ENCODE measurements at regions not wholly inside any gene's neighbourhood (a gene's known extent, or its start where the extent isn't known, plus 50 kb on each side); places are given as distances from the start of the nearest gene placed in this dataset.

- no peak overlapping the region for H3K4me3 ChIP-seq (replicated peaks; ENCODE audit: low read depth, low read length)
- TF ChIP-seq, protein P1, sequence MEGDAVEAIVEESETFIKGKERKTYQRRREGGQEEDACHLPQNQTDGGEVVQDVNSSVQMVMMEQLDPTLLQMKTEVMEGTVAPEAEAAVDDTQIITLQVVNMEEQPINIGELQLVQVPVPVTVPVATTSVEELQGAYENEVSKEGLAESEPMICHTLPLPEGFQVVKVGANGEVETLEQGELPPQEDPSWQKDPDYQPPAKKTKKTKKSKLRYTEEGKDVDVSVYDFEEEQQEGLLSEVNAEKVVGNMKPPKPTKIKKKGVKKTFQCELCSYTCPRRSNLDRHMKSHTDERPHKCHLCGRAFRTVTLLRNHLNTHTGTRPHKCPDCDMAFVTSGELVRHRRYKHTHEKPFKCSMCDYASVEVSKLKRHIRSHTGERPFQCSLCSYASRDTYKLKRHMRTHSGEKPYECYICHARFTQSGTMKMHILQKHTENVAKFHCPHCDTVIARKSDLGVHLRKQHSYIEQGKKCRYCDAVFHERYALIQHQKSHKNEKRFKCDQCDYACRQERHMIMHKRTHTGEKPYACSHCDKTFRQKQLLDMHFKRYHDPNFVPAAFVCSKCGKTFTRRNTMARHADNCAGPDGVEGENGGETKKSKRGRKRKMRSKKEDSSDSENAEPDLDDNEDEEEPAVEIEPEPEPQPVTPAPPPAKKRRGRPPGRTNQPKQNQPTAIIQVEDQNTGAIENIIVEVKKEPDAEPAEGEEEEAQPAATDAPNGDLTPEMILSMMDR (IDR thresholded peaks at IDR 0.05; ENCODE audit: low read length, missing control alignments), result no peak
- no peak for DNase-seq (ENCODE audit: low read depth)
Measured at GRCh38 chr15:29590701-29591100, 231.6 kb downstream of the TJP1 start.

DNA sequence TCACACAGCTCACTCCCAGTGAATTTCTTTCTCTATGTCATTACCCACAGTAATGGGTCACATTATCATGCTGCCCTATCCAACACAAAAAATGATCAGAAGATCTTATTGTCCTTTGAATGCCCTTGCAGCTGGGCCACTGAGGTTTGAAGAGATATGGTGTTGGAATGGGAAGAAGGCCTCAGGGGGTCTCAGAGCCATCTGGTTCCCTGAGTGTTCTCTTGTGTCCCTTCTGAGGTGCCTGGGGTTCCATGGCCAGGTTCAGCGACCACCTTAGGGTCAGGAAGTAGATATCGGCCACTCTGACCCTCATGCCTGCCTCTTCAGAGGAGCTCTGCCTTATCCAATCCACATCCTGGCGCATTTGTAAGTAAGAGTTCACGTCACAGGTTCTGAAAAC is 232.3 kb downstream of the TJP1 start:
- TF ChIP-seq, protein P1 (IDR thresholded peaks at IDR 0.05; ENCODE audit: low read length, missing control alignments), result no peak
- no peak for DNase-seq (ENCODE audit: low read depth)
- H3K4me3 ChIP-seq (replicated peaks; ENCODE audit: low read depth, low read length), result no peak overlapping the region

- TF ChIP-seq, protein P1 (IDR thresholded peaks at IDR 0.05; ENCODE audit: low read length, missing control alignments), result no peak
- H3K4me3 ChIP-seq (replicated peaks; ENCODE audit: low read depth, low read length), result no peak overlapping the region
- no peak for DNase-seq (ENCODE audit: low read depth)
Measured at GRCh38 chr15:29589416-29589815, 232.9 kb downstream of the TJP1 start.

- no peak overlapping the region for H3K4me3 ChIP-seq (replicated peaks; ENCODE audit: low read depth, low read length)
- TF ChIP-seq, protein P1 (IDR thresholded peaks at IDR 0.05; ENCODE audit: low read length, missing control alignments), result no peak
- no peak for DNase-seq (ENCODE audit: low read depth)
Measured at GRCh38 chr15:29573197-29573838, 248.9 kb downstream of the TJP1 start.

GRCh38 chr15:29571792-29572431 is 250.4 kb downstream of the TJP1 start:
- no peak overlapping the region for H3K4me3 ChIP-seq (replicated peaks; ENCODE audit: low read depth, low read length)
- DNase-seq (ENCODE audit: low read depth), result peak; percentile 39
- TF ChIP-seq, protein P1 (IDR thresholded peaks at IDR 0.05; ENCODE audit: low read length, missing control alignments), result no peak

DNA sequence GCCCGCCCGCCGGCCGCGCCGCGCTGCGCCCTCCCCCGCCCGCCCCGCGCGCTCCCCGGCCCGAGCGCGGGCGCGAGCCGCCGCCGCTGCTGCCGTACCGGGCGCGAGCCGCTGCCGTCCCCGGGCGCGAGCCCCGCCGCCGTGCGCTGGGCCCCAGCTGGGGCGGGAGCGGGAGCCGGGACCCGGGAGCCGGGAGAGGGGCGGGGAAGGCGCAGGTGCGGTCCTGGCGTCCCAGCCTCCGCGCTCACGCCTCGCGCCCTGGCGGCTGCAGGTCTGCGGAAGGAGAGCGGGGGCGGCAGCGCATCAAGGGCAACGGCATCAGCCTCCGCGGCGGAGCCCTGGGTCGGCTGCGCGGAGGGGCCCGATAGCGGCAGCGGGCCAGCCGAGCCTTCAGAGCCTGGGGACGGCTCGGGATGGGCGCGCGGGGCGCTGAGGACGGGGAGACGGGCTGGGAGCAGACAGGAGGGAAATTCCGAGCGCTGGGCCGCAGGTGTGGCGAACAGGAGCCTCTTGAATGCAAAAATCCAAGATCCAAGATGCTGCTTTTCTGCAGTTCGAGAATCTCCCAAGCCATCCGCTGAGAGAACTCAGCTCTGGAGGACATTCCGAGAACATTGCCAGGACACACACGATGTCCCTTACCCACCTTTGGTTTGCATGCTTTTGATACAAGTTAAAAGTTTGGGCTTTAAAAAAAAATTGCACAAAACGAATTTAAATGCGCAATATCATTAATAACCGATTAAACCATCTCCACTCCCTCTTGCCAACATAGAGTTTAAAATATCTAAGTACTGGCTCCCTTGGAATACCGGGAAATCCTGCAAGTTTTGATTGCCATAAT is 251.1 kb downstream of the TJP1 start:
- H3K4me3 ChIP-seq (replicated peaks; ENCODE audit: low read depth, low read length), result no peak overlapping the region
- peak; percentile 13 for DNase-seq (ENCODE audit: low read depth)

More for the DNA sequence above, 251.1 kb downstream of the TJP1 start:
- TF ChIP-seq, protein P1 (IDR thresholded peaks at IDR 0.05; ENCODE audit: low read length, missing control alignments), result no peak

Data from fibroblast of pulmonary artery (primary cell).